ENCODE measurements at regions not wholly inside any gene's neighbourhood (a gene's known extent, or its start where the extent isn't known, plus 50 kb on each side); places are given as distances from the start of the nearest gene placed in this dataset.

DNA sequence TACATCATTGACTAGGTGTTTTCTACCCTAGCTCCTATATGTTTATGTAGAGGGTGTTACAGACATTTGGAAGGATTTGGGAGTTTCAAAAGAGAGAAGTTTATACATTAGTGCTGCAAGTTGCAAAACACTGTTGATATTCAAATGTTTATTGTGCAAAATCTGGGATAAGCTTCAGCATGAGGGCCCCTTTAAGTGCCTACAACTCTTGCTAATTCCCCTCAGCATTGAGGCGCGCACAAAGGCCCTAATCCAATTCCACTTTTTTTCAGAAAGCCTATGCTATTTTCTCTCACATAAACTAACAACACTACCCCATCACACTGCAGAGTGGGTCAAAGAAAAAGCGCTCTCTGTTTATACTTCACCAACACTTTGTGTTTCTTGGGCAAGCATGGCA, 208.0 kb downstream of the NR2F2 start:
- no peak for DNase-seq

GRCh38 chr15:96540283-96540682, 209.8 kb downstream of the NR2F2 start:
- no peak for DNase-seq

DNA sequence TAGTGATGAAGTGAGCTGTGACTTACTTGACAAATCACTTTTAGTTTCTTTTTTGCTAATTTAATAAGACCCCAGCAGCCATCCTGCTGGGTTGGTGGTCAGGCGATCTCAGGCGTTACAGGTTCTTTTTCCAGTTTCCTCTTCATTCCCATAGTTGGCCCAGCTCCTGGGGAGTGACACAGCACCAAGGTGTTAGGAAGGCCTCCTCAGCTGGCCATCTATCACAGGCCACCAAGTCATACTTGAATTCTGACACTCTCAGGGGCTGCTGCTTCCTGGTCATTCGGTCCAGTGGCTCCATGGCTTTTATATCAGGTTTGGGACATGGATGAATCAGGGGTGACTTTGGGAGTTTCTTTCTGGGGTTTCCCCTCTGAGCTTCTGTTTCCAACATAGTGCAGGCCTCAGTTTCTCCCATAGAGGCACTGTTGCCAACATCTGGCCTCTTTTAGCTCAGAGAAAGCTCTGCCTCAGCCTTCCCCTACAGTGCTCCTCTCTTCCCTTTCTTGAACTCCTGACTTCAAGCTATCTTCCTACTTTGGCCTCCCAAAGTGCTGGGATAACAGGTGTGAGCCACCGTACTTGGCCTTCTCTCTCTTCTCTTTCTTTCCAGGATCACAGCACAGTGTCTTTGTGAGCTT, 211.8 kb downstream of the NR2F2 start:
- no peak for DNase-seq

GRCh38 chr15:96544162-96544756, 213.8 kb downstream of the NR2F2 start:
- DNase-seq = no peak

GRCh38 chr15:96549136-96549535, 218.6 kb downstream of the NR2F2 start:
- DNase-seq = no peak

- no peak for DNase-seq
Observed at GRCh38 chr15:96551196-96551595, 220.7 kb downstream of the NR2F2 start.

GRCh38 chr15:96551722-96552121, 221.2 kb downstream of the NR2F2 start:
- DNase-seq = no peak

GRCh38 chr15:96553006-96553405, 222.5 kb downstream of the NR2F2 start:
- DNase-seq = no peak

- no peak for DNase-seq
Observed at GRCh38 chr15:96553451-96553850, 223.0 kb downstream of the NR2F2 start.

DNA sequence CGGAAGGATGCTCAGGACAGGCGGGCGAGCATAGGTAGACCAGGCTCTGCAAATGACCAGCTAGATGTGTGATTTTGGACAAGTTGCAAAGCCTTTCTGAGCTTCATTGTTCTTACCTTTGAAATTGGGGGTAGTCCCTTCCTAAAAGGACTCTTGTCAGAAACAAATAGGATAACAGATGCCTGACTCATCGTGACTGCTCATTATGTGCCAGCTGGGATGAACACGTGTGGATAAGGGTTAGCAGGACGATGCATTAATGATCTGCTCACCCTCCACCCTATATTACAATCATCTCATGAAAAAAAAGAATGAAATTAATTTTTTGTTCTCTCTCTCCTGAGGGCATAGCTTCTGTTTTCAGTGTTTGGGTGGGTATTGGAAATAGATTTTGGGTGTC, 223.4 kb downstream of the NR2F2 start:
- no peak for DNase-seq

GRCh38 chr15:96554541-96554940, 224.0 kb downstream of the NR2F2 start:
- DNase-seq = no peak

- no peak for DNase-seq
Observed at GRCh38 chr15:96559087-96559486, 228.6 kb downstream of the NR2F2 start.

DNA sequence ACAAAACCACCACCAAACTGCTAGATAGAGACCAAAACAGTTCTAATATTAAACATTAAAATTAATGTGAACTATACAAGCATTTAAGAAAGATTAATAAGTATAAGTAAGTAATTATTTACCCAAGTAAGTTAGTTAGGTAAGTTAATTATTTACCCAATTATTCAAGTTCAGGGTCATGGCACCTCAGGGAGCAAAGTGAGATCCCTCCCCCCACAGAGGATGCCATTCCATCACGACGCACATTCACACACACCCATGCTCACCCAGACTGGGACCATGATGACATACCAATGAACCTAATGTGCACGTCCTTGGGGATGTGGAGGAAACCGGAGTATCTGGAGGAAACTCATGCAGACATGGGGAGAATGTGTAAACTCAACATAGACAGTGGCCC, 229.1 kb downstream of the NR2F2 start:
- DNase-seq = no peak

DNA sequence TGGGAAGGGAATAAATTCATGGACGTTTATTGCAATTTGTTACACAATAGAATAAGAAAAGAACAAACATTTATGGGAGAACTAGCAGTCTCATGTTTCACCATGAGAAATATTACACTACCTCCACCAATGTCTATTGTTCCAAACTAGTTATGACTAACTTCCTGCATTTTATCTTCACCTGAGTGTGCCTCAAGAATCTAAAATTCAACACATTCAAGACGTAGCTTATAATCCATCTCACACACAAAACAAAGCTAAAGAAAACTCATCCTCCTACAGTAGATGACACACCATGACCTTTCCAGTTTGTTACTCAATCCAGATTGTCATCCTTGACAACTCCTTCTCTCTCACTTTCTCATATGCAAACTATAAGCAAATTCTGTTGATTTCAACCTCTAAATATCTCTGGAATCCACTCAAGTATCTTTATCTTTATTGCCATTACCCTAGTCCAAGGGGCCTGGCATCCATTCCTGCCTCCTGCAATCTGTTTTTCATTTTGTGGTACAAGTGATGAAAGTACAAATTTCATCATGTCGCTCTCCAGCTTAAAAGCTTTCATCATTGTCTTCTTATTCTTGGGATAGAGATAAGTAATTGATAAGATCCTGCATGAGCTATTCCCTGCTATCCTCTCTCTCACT, 229.9 kb downstream of the NR2F2 start:
- no peak for DNase-seq

DNA sequence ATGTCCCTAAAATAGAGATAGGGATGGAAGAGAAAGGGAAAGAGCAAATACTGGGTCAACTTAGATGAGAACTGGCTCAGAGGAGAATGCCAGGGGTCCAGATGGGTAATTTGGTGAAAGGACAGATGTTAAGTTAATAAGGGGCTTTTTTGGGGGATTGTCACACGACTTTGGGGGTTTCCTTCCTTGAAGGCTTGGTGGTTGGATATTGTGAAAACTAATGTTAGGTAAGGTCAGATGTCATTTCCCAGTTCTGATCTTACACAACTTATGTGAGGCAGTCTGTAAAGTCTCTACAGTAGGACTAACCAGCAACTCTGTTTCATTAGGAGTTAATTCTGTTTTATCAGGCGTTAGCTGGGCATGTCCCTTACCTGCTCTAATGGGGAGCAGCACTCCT, 231.1 kb downstream of the NR2F2 start:
- DNase-seq = no peak

GRCh38 chr15:96564546-96564945, 234.0 kb downstream of the NR2F2 start:
- DNase-seq = no peak

GRCh38 chr15:96565266-96565665, 234.8 kb downstream of the NR2F2 start:
- no peak for DNase-seq

- DNase-seq = no peak
Observed at GRCh38 chr15:96574782-96575181, 244.3 kb downstream of the NR2F2 start.

- DNase-seq = no peak
Observed at GRCh38 chr15:96576596-96576995, 246.1 kb downstream of the NR2F2 start.

- no peak for DNase-seq
Observed at GRCh38 chr15:96578393-96578792, 247.9 kb downstream of the NR2F2 start.

- DNase-seq = no peak
Observed at GRCh38 chr15:96581371-96581770, 250.9 kb downstream of the NR2F2 start.

GRCh38 chr15:96582473-96582872, 252.0 kb downstream of the NR2F2 start:
- no peak for DNase-seq

GRCh38 chr15:96583671-96584070, 253.2 kb downstream of the NR2F2 start:
- no peak for DNase-seq

Data from activated CD4-positive, alpha-beta T cell treated with anti-CD3 and anti-CD28 coated beads, Interleukin-2, amount 50 U/mL, for 48 hours (primary cell).